ENCODE measurements at regions not wholly inside any gene's neighbourhood (a gene's known extent, or its start where the extent isn't known, plus 50 kb on each side); places are given as distances from the start of the nearest gene placed in this dataset.

DNA sequence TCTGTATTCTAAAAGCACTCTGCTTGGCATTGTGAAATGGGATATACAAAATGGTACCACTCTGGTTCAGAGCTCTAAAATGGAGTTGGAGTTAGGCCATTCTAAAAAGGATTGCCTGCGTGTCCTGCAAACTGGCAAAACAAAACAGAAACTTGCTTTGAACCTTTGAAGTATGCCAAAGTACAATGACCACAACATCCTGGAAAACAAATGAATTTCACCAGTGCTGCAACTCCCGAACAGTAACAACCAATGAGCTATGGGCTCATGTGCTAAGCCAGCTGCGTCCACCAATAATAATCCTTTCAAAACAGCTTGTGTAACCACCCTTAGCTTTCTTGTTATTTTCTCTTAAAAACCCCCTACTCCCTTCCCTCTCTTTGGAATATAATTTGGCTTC is 88.4 kb upstream of the CXCL14 start:
- TF ChIP-seq EZH2 (IDR thresholded peaks at IDR 0.05; ENCODE audit: borderline replicate concordance, low read length) = no peak
- TF ChIP-seq, protein P1, sequence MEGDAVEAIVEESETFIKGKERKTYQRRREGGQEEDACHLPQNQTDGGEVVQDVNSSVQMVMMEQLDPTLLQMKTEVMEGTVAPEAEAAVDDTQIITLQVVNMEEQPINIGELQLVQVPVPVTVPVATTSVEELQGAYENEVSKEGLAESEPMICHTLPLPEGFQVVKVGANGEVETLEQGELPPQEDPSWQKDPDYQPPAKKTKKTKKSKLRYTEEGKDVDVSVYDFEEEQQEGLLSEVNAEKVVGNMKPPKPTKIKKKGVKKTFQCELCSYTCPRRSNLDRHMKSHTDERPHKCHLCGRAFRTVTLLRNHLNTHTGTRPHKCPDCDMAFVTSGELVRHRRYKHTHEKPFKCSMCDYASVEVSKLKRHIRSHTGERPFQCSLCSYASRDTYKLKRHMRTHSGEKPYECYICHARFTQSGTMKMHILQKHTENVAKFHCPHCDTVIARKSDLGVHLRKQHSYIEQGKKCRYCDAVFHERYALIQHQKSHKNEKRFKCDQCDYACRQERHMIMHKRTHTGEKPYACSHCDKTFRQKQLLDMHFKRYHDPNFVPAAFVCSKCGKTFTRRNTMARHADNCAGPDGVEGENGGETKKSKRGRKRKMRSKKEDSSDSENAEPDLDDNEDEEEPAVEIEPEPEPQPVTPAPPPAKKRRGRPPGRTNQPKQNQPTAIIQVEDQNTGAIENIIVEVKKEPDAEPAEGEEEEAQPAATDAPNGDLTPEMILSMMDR (IDR thresholded peaks at IDR 0.05; ENCODE audit: low read length) = no peak
